ENCODE measurements at regions not wholly inside any gene's neighbourhood (a gene's known extent, or its start where the extent isn't known, plus 50 kb on each side); places are given as distances from the start of the nearest gene placed in this dataset.
"Not testable (repeated sequence)": the region's sequence is repeated elsewhere in the genome, so short reads cannot be mapped to it uniquely, and the experiment has no call there.

- no peak for DNase-seq
Observed at GRCh38 chr3:66812136-66812535, 186.0 kb upstream of the KBTBD8 start.

- DNase-seq, result no peak
Observed at GRCh38 chr3:66812741-66813140, 185.4 kb upstream of the KBTBD8 start.

DNA sequence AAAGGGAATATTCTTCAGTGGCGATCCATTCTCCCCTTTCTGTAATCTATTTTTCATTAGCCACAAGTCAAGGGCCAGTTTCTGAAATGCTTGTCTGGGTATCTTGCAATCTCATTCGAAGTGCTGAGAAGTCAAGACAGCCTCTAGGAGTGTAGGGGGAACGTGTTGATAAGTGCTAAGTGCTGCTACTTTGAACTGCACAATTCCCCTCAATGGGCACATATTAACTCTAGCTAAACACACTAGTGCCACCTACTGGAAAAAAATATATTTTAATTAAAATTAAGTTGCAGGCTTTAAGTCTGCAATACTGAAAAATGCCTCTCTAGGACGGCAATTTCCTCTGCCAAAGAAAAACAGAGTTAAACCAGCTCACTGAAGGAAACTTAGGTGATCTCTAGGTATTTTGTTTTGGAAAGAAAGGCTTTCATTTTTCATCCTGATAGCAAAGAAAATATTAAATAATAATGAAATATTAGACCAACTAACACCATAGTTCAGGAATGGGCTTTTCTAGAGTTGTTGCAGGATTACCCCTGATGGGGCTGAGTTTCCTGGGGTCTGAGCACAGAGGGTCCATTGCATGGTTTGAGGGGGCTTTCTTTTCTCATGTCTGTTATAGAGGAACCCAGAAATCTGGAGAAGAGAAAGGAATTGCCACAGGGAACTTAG is 181.9 kb upstream of the KBTBD8 start:
- DNase-seq, result no peak

DNA sequence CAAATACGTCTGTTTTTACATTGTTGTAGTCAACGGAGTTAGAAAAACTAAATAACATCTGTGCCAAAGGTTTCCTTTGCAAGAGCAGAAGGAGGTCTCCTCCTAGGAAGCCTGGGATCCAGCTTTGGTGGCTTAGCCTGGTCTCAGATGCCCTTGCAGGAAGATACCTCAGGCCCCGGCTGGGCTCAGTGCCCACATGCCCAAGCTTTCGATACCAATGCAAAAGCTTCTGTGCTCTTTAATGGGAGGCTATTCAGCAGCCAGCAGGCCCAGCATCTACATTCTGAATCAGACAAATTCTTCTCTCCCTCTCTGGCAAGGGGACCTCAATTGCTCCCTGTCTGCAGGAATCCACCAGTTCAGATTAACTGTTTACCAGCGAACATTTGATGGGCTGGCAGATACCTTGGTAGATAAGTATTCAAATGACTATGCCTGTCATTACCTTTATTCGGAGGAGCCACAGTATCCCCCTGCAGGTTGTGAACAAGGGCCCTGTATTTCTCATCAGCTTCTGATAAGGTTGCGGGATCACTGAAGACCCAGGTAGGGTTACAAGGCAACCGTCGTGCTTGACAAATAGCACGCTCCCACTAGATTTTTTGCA is 180.1 kb upstream of the KBTBD8 start:
- DNase-seq, result no peak

DNA sequence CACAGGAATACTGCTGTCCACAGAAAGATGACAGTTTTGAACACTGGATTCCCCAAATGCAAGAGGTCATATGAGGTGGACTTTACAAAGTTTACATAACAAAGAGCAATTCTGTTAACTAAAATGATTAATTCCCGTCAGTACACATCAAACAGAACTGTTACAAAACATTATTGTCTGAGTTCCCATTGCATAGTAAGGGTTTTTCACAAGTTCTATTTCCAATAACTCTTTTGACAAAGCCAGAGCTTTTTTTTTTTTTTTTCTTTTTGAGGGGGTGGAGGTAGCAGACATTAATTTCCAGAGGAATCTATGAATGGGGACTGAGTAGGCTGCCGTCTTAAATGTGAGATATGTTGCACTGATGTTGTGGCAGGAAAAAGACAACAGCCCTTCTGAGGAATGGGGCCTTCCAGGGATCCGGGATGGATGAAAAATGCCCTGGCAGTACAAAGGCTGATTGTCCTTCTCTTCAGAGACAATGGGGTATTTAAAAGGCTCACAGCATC is 178.1 kb upstream of the KBTBD8 start:
- DNase-seq, result no peak

DNA sequence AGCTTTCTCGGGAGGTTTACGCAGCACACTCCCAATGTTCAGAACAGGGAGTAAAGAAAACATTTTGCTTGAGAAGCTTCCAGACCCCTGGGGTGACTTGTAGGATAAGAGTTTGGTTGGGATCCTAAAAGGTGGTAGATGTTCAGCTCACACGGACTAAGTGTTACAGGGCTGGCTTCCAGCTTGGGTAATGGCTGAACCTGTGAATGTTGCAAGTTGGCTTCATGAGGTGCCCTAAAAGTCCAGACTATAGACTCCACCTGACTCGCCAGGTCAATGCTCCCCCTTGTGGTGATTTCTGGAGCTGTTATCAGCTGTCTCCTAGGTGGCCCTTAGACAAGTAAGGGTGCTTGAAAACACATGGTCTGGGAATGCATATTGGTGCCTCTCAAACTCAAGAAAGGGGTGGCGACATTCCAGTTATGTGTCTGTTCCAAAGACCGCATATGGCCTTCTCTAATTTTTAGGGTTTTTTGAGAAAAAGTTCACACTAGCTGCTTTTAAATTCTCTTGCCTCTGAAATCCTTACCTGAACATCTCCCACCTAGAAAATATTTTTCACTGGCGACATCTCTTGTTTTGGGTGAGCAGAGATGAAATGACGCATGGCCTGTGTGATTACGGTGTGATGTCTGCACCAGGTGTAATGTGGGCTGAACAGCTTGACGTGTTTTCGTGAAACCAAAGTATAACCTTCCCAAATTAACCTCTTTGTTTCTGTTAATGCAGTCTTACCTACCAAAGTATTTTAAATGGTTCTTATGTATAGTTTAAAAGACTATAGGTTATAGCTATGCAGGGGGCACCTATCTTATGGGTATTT is 175.7 kb upstream of the KBTBD8 start:
- DNase-seq, result peak; percentile 69

DNA sequence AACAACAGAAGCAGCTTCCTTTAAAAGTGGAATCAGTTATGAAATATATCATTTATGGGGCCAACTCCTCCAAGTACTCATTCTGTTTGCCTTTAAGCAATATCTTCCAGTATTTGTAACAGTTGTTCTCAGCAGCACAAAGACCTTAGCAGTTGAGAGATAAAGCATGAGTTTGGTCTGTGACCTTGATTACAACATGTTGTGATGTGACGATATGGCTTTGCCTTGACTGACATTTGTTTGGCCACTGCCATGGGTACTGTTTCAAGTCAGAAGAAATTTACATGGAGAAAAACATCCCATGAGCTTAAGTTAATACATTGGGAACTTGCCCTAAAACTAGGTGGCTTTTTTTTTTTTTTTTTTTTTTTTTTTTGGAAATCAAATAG is 175.1 kb upstream of the KBTBD8 start:
- no peak for DNase-seq

DNA sequence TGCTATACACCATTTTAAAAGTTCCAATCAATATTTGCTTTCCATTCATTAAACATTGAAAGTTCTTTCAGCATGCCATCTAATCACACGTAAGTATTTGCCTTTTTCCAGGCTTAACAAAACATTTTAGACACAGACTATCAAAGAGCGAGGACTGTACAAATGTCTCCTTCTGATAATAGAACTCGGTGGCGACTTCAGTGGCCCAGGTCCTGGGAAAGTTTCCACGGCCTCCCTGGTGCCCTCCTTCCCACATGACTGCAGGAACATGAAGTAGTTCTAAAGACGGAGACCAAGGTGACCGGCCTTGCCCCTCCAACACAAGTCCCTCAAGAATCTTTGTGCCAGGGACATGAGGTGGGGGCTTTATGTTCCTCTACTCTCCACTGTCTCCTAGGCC is 174.6 kb upstream of the KBTBD8 start:
- no peak for DNase-seq

GRCh38 chr3:66825375-66825774 is 172.7 kb upstream of the KBTBD8 start:
- DNase-seq, result no peak

DNA sequence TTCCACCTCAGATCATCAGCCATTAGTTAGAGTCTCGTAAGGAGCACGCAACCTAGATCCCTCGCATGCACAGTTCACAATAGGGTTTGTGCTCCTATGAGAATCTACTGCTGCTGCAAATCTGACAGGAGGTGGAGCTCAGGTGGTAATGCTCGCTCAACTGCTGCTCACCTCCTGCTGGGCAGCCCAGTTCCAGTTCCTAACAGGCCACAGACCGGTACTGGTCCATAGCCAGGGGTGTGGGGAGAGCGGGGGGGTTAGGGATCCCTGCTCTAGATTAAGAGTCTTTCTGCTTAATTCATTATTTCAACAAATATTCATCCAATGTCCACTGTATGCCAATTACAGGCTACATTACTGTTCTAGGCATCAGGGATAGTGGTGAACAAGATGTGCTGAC is 170.4 kb upstream of the KBTBD8 start:
- DNase-seq, result no peak

DNA sequence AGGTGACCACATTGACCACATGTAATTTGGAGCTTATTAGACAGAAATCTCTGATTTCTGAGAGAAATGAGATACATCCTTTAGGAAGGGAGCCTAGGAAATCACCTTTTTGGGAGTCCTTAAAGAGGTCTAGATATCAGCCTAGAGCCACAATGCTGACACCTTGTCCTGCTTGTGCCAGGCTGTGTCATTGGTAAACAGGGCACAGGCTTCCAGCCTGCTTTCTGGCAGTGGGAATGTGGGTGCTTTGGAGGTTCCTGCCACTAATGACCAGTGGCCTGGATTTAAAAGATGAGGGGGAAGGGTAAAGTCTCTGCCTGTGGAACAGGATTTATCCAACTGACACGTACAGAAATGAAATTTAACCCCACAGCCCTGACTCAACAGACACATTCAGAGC is 169.8 kb upstream of the KBTBD8 start:
- DNase-seq, result no peak

- DNase-seq, result no peak
Observed at GRCh38 chr3:66830301-66830700, 167.8 kb upstream of the KBTBD8 start.

- DNase-seq, result no peak
Observed at GRCh38 chr3:66831931-66832330, 166.2 kb upstream of the KBTBD8 start.

- DNase-seq, result no peak
Observed at GRCh38 chr3:66836363-66837152, 161.5 kb upstream of the KBTBD8 start.

GRCh38 chr3:66838704-66839103 is 159.4 kb upstream of the KBTBD8 start:
- no peak for DNase-seq

GRCh38 chr3:66839508-66839907 is 158.6 kb upstream of the KBTBD8 start:
- DNase-seq, result no peak

GRCh38 chr3:66842761-66843464 is 155.2 kb upstream of the KBTBD8 start:
- DNase-seq, result not testable (repeated sequence)

GRCh38 chr3:66851894-66852613 is 146.1 kb upstream of the KBTBD8 start:
- DNase-seq, result no peak

GRCh38 chr3:66854601-66855151 is 143.4 kb upstream of the KBTBD8 start:
- DNase-seq, result no peak

DNA sequence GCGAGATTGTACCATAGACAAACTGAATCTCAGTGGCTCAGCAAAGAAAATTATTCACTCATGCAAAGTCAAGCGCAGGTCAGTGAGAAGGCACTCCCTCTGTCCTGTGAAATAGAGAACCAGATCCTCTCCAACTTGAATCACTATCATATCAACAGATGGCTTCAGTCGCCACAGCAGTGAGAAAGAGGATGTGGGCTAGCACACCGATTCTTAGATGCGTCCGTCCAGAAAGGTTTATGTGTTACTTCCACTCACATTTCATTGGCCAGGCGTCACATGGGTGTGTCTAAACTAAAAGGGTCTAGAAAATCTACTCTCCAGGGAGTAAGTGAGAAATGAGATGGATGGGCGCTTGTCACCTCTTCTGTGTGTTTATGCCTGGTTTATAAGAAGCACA is 141.6 kb upstream of the KBTBD8 start:
- no peak for DNase-seq

GRCh38 chr3:66858656-66859381 is 139.3 kb upstream of the KBTBD8 start:
- DNase-seq, result no peak

Data from activated CD4-positive, alpha-beta T cell treated with anti-CD3 and anti-CD28 coated beads, Interleukin-2, amount 50 U/mL, for 1 hour (primary cell).